GM18870 (cell line): ENCODE measurements at regions not wholly inside any gene's neighbourhood (a gene's known extent, or its start where the extent isn't known, plus 50 kb on each side); places are given as distances from the start of the nearest gene placed in this dataset.
"Not testable (repeated sequence)": the region's sequence is repeated elsewhere in the genome, so short reads cannot be mapped to it uniquely, and the experiment has no call there.

Experiments used
- ATAC-seq: cut with Tn5 transposase; IDR thresholded peaks from one replicate; pipeline ENCODE4 v1.9.1; 2021; ENCODE audit warnings: moderate library complexity; ENCODE audit not compliant: unreplicated experiment

DNA sequence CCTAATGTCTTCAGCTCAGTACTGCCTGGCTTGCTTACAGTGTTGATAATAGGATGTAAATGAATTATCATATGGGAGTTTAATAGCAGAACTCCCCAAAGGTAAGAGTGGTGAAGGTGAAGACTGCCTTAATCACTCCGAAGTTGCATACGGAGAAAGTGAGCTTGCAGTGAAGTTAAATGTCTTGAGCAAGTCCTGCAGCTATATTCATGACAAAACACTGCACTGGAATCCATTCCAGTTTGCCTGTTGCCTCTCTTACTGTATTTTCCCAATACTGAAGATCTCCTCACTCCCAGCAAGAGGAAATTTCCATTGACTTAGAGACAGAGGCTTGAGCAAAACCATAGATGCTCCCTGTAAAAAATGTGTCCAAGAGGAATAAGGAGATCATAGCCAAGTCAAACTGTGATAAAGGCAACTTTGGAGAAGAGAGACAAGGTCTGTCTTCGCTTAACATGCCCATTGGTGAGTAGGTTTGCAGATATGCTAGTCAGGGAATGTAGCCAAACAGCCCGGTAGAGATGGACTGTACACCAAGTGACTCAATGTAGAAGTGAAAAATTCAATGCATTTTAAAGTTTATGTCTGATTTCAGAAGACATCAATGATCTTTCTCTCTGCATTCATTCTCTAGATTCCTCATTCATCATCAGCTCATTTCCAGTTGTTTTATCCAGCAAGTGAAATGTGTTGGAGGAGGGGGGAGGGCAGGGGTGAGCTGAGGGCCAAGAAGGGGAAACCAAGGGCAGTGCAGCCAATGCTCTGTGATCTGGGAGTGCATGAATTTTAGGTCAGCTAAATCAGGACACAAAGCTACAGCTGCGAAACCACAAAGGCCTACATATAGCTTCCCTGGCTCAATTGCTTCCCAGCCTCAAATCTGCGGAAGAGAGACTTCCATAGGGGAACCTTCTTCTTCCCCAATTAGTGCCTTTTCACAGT, 667.1 kb upstream of the NR2F2 start:
- no peak for ATAC-seq

DNA sequence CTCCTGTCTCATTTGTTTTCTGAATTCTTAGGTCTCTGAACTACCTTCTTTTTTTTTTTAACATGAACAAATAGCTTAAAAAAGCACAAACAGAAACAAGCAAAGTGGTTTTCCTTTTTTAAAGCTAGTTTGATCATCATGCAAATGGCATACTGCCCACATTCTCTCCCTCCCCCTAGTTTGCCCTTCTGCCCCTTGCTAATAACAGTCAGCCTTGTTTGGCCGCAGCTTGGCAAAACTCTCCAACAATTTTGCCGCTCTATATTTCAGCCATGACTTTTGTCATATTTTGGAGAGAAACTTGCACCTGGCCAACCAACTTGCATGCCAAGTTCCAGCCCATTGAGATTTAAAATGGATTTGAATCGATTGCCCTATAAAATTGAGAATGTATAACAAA, 666.0 kb upstream of the NR2F2 start:
- ATAC-seq: no peak

DNA sequence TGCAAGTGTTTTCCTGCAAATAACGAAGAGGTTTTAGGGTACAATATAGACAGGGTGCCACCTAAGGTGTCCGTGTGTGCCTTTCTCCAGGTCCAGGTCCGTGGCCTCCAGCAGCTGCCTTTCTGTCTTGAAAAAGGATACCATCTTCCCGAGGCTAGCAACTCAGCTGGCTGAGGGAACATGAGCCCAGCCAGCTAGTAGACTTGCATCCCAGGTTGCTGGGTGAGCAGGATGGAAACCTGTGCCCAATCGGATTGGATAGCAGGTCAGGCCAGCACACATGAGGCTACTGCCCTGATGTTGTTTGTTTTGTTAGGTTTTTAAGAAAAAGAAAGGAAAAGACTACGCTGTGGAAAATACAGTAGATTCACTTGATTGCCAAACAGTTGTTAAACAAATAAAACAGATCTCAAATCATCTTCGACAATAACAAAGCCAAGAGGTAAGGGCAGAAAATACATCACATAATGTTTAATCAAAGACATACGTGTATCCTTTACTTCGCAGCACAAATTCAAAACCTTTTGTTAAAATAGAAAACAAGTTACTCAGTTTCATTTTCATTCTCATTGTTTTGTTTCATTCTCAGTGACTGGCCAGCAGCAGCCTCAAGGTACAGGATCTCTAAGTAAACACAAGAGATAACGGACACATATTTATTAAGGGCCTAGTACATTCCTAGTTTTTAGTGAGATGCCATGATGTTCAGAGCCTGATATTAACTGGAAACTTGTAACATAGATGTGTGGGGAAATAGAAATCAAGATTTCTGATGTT, 661.2 kb upstream of the NR2F2 start:
- peak; percentile 61 for ATAC-seq

DNA sequence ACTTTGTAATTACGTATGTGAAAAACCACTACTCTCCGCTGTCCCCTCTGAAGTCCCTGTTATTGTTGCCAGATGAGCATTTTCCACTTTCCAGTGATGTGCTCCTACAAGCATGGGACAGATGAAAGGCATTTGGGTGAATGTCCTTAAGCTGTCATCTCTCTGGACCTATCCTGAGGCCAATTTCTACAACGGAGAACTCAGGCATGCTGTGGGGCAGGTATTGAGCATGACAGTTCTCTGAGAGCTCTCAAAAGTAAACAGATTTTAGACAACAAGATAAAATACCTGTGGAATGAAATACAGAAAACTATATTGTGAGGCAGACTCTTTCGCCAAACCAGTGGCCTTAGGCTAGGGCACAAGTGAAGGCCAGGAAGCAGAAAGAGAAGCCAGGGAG, 656.5 kb upstream of the NR2F2 start:
- ATAC-seq: no peak

DNA sequence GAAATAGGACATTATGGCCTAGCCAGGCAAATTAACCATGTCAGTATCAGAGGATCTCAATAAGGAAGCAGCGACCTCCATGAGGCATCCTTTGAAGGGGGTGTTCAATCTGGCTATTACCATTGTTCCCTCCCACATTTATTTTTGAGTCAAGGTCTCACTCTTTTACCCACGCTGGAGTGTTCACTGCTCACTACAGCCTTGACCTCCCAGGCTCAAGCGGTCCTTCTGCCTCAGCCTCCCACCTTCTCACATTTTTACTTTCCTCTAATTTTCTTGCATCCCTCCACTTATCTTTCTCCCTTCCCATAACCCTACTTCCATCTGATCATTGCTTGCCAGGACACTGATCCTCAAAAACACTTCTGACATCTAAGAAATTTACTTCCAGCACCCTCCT, 654.0 kb upstream of the NR2F2 start:
- ATAC-seq: no peak

DNA sequence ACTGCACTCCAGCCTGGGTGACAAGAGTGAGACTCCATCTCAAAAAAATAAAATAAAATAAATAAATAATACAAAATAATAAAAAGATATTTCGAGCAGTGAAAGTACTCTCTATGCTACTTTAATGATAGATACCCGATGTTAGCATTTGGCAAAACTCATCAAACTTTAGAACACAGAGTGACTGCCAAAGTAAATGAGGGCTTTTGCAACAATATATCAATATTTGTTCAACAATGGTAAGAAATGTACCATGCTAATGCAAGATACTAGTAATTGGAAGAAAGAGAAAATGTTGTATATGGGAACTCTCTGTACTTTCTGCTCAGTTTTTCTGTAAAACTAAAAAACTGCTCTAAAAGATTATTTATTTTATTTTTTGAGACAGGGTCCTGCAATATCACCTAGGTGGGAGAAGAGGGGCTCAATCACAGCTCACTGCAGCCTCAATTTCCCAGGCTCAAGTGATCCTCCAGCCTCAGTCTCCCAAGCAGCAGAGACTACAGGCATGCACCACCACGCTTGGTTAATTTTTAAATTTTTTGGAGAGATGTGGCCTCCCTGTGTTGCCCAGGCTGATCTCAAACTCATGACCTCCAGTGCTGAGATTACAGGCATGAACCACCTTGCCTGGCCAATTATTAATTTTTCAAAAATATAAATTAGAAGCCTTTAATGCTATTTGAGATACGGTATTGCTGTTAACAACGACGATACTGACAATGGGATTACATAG, 650.5 kb upstream of the NR2F2 start:
- ATAC-seq: no peak

DNA sequence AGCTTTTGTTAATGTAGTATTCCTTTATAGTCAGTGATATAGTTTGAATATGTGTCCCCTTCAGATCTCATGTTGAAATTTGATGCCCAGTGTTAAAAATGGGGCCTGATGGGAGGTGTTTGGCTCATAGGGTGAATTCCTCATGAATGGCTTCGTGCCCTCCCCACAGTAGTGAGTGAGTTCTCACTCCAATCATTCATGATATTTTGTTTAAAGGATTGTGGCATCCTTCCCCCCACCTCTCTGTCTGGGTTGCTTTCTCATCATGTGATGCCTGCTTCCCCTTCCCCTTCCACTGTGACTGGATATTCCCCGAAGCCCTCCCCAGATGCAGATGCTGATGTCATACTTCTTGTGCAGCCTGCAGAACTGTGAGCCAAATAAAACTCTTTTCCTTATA, 649.8 kb upstream of the NR2F2 start:
- ATAC-seq: no peak

DNA sequence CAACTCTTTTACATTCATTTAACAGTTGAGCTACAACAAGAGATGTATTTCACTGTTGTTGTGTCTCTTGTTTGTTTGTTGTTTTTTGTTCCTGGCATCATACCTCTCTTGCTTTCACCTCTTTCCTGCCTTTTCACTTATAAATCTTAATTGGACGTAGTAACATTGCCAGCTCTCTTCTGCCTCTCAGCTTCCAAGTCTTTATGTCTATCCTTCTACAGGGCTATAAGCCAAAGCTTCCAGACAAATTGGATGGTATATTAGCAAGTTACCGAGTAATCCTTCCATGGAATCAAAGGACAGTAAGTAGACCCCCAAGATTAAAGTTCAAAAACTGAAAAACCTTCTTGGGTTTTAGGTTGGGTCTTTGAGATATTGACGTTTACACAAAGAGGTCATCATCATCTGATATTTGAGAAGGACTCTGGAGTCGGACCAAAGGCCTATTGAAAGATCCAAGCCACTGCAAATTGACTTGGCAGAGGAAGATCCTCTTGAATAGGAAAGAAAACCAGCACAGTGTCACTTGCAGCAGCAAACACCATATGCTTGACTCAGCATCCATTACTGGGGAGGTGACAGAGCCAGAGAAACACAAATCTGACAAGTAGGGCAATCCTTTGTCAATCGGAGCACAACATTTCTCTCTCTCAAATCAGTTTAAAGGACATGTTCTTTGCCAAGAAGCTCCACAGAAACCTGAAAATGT, 648.5 kb upstream of the NR2F2 start:
- ATAC-seq: no peak

DNA sequence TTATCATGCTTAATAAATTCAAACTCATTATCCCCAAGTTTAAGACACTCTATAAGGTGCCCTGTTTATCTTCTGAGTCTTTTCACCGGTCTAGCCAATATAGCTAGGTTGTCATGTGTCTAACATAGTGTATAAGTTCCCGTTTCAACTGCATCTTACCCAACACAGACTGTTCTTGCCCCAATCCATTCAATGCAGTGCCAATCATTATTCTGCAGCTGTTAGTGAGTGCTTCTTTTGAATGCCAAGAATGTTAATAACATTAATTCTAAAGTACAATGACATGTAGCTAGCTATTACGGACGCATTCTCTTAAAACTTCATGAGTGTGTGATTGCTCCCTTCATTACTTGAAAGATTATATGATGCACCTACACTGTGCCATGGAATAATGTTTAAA, 646.4 kb upstream of the NR2F2 start:
- ATAC-seq: no peak

DNA sequence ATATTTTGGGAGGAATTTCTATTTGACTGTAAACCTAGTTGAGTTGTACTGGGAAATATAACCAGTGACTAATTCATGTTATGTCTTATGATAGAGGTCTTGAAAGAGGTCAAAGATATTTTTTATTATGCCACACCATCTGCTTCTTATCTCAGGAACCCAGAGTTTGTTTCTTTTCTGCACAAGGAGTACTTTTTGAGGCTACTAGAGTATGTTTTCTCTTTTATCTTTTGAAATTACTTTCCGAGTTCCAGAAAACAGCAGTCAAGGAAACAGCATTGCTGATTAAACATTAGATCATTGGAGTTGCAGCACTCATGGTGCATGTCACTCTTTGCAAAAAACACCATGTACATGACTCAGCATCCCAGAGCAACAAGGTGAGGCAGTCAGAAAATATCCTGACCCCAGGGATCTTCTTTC, 645.8 kb upstream of the NR2F2 start:
- no peak for ATAC-seq

DNA sequence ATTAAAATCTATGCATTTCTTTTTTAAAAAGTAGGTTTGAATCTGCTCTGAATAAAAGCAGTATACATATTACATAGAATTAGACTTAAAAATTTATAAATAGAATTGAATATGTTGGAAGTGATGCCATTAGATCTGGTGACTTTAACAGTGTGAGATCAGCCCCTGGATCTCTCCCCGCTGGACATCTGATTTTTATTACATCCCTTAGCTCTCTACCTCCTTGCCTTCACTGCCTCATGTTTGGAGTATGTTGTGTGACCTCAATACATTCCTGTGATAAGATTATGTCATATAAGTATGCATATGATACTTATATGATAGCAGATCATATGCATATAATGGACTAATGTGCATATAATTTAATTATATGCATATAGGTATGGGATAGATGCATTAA, 643.4 kb upstream of the NR2F2 start:
- ATAC-seq: no peak

DNA sequence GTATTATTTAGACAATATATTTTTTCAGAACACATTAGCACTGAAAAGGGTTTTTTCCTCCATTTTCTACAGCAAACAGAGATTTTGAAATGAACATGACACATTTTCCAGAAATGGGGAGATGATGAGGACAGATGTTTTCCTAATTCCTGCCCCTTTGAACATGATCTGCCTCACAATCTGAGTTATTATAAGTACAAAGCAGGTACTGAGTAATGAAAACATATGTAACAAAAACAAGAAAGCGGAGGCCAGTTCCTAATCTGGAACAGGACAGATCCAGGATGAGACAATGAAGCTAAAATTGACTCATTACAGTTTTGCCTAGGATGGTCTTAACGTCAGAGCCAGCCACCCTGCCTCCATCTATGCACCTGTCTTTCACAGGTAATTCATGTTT, 642.8 kb upstream of the NR2F2 start:
- no peak for ATAC-seq

DNA sequence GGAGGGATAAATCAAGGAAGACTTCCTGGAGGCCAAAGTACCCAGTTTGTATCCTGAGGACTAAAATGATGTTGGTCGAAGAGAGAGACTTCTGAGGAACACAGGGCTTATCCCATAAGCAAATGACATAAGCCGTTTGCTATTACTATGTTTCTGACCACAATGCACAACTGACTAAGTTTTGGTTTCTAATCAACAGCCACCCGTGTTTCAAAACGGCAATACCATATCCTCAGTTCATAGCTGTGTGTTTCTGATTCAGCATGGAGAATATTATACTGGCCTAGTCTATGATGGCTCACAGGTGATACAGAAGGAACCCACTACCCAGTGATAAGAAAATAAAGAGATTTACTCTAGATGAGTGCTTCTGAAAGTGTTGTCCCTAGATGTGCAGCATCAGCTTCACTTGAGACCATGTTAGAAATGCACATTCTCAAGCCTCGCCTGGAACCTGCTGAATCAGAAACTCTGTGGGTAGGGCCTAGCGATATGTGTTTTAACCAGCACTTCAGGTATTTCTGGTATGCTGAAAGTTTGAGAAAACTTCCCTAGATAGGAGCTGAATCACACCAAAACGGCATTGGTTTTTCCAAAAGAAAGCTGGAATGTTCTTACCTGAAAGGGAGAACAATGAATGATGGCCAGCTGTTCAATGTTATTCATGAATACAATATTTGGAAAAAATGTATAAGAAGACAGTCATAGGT, 639.7 kb upstream of the NR2F2 start:
- ATAC-seq: peak; percentile 65

DNA sequence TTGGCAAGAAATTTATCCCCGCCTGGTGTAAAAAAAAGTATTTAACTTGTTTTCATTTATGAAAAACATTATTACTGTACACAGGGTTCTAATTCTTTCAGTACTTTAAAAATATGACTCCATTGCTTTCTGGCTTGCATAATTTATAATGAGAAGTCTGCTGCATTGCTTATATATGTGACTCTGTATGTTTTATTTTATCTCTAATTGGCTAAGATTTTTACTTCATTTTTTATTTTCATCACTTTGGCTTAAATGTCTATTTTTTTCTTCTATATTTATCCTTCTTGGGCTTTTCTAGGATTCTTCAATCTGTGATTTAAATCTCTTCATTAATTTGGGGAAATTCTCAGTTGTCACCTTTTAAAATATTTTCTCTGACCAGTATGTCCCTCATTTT, 636.6 kb upstream of the NR2F2 start:
- ATAC-seq: no peak

DNA sequence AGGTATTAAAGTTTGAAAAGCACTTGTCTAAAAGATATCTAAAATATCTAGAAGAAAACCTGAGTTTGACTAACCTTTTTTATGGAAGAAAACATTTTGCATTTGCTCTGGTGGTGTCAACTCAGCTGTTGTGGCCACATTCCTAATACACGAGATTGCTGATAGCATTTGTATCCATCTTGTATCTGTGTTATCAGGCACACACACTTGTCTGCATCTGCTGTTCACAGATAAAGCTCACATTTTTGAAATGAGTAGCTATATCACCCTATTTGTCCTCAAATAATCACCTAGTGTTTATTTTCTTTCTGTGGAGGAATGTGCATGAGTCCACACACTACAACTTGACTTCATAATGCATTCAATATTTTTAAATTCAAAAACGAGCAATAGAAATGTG, 632.3 kb upstream of the NR2F2 start:
- ATAC-seq: no peak

DNA sequence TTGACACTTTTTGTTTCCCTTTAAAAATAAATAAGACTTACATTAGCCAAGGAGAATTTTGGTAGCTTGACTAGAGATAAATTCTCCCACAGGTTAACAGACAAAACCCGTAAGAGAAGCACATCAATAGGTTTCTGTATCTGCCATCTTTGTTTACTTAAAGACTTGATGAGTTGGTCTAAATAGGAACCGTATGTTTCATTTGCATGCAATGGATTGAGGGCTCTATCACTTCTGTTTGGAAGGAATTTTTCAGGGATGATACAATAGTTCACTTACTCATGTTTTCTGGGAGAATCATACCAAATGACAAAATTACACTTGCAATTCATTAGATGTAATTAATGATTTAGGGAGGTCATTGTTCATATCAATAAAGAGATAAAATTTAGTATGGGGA, 631.5 kb upstream of the NR2F2 start:
- ATAC-seq: no peak

DNA sequence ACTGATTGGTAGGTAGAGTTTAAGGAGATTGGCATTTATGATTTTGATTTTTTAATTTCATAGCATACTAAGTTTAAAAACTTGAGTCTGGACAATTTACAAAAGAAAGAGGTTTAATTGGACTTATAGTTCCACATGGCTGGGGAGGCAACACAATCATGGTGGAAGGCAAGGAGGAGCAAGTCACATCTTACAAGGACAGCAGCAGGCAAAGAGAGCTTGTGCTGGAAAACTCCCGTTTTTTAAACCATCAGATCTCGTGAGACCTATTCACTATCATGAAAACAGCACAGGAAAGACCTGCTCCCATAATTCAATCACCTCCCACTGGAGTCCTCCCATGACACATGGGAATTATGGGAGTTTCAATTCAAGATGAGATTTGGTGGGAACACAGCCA, 630.9 kb upstream of the NR2F2 start:
- no peak for ATAC-seq

DNA sequence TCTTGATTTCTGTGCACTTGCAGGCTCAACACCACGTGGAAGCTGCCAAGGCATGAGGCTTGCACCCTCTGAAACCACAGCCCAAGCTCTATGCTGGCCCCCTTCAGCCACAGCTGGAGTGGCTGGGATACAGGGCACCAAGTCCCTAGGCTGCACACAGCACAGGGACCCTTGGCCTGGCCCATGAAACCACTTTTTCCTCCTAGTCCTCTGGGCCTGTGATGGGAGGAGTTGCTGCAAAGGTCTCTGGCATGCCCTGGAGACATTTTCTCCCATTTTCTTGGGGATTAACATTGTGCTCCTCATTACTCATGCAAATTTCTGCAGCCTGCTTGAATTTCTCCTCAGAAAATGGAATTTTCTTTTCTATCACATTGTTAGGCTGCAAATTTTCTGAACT, 629.8 kb upstream of the NR2F2 start:
- ATAC-seq: not testable (repeated sequence)

DNA sequence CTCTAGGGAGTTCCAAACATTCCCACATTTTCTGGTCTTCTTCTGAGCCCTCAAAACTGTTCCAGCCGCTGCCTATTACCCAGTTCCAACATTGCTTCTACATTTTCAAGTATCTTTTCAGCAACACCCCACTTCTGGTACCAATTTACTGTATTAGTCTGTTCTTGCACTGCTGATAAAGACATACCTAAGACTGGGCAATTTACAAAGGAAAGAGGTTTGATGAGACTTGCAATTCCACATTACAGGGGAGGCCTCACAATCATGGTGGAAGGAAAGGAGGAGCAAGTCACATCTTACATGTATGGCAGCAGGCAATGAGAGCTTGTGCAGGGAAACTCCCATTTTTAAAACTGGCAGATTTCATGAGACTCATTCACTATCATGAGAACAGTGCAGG, 629.1 kb upstream of the NR2F2 start:
- ATAC-seq: no peak

DNA sequence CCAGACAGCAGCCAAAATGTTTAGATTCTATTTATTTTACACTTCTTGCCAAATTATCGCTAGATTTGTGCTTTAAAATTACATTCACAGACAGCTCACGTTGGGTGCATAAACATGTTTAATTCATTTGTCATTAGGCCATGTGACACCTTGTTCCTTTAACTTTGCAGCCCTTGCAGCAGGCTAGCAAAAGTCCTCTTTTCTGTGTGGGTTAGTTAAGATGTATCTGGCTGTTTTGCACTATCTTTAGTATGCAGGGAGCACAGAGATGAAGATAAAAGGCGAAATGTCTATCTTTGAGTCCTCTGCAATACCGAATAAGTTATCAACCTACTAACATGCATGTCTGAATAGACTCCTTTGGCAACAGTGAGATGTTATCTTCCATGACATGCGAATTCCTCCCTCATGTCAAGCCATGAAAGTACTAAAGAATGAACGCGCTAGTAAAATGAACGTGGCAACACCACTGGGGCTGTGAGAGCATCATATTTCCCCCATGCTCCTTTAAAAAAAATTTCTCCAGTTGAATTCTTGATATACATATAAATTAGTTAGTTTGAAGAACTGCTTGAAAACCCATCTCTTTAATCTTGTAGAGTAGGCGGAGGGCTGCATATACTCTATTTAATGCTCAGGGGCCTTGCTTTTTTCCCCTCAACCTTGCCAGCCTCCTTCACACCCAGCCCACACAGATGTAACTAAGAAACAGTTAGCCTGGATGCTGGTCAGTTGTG, 620.4 kb upstream of the NR2F2 start:
- ATAC-seq: no peak
